IPS-NIHi11 (cell line): ENCODE measurements at regions not wholly inside any gene's neighbourhood (a gene's known extent, or its start where the extent isn't known, plus 50 kb on each side); places are given as distances from the start of the nearest gene placed in this dataset.
"Not testable (repeated sequence)": the region's sequence is repeated elsewhere in the genome, so short reads cannot be mapped to it uniquely, and the experiment has no call there.

Experiments
- DNase-seq: peaks from one replicate; pipeline ENCODE4 v3.0.0; 2012; ENCODE audit warnings: mixed read lengths, low spot score

GRCh38 chr6:103578115-103578514 lies 1281.6 kb downstream of the HACE1 start:
- no peak for DNase-seq

DNA sequence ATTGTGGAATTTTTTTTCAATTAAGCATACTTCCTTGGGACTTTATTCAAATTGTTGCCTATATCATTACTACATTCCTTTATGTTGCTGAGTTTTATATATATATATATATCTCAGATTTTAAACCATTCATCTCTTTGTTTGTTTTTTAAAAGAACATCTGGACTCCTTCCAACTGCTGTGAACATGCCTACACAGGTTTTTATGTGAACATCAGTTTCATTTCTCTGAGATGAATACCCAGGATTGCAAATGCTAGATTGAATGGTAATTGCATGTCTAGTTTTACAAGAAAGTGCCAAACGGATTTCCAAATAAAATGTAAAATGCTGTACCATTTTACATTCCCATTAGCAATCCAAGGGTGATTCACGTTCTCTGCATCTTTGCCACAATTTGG lies 1289.3 kb downstream of the HACE1 start:
- no peak for DNase-seq

- no peak for DNase-seq
These were observed 1304.8 kb downstream of the HACE1 start for GRCh38 chr6:103554911-103555310.

GRCh38 chr6:103538381-103538780 lies 1321.3 kb downstream of the HACE1 start:
- no peak for DNase-seq

DNA sequence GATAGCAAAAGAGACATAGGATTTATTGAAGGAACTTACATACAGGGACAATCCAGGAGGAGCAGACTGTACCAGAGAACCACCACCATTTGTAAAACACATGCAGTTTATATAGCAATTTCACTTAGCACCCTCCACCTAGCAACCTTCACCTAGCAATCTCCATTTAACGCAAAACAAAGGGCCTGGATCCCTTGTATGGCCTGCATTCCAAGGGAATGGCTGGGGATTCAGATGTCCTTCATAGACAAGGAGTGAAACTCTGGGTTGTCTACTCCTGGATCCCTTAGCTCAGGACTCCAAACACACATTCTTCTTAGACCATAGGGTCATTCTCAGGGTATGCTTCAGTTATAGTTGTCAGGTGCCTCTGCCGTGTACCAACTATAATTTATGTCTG lies 1324.9 kb downstream of the HACE1 start:
- no peak for DNase-seq

GRCh38 chr6:103534095-103534494 lies 1325.6 kb downstream of the HACE1 start:
- DNase-seq: peak; percentile 4

GRCh38 chr6:103522045-103522444 lies 1337.7 kb downstream of the HACE1 start:
- DNase-seq: no peak

DNA sequence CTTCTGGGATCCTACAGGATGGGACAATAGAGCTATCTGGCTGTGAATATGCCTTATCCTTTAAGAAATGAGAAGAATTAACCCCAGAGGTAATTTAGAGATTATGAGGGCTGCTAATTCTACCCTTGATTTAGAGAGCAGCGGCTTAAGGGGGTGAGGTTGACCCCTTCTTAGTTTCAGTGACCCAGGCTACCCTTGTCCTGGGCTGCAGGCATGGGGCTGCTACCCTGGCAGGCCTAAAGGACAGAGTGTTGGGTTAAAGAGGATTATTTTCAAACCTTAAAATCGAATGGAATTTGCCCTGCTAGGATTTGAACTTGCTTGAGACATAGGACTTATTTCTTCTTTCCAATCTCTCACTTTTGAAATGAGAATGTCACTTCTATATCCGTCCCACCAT lies 1343.4 kb downstream of the HACE1 start:
- DNase-seq: no peak

DNA sequence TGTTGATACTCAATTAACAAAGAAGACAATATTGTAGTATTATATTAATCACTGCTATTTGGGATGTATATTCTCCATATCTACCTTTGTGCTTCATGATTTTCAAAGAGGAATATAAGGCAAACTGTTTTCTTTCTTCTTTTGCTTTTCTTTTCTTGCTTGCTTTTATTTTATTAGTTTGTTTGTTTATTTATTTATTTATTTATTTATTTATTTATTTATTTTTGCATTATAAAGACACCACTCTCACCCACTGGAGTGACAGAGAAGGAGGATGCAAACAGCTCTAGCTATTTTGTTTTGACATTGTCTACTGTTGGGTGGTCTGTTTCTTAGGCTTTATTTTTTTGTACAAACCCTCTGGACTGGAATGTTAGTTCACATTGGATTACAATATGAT lies 1352.7 kb downstream of the HACE1 start:
- DNase-seq: no peak

GRCh38 chr6:103505155-103505518 lies 1354.6 kb downstream of the HACE1 start:
- DNase-seq: no peak

DNA sequence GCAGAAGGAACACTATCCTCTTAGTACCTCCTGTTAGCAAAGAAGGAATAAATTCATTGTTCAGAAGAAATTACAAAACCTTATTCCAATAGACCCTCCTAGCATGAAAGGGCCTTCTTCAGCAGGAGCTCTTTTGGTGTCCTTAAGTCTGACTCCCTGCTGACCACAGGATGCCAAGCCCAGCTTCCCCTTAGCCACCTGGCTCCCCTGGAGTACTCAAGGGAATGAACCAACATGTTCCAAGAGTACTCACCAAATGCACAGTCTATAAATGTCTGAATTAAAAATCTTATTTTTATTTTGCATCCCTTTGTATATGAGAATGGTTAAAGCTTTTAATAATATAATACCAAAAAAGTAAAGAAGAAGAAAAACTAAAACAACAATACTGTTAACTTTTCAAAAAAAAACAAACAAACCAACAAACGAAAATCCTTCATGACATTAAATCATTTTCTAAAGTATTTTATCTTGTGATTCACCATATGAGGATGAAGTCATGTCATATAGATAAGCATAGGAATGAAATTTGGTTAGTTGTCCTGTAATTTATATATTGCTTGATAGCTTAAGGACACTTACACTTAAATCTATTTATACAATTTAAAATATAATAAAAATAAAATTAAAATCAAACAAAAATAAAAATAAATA lies 1355.1 kb downstream of the HACE1 start:
- no peak for DNase-seq

- DNase-seq: not testable (repeated sequence)
These were observed 1363.1 kb downstream of the HACE1 start for GRCh38 chr6:103496588-103496987.

- no peak for DNase-seq
These were observed 1403.1 kb downstream of the HACE1 start for GRCh38 chr6:103456652-103457051.

DNA sequence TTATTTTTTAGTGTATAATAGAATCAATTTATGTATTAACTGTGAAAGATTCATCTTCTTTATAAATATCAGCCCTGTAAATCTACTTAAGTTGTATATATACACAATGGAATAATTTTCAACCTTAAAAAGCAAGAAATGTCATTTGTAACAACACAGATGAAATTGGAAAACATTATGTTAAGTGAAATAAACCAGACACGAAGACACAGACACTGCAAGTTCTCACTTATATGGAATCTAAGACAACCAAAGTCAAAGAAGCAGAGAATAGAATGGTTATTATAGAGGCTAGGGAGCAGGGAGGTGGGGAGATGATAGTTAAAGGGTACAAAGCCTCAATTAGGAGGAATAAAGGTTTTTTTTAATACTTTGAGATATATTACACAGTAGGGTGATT lies 1404.4 kb downstream of the HACE1 start:
- no peak for DNase-seq

GRCh38 chr6:103409475-103409874 lies 1450.2 kb downstream of the HACE1 start:
- DNase-seq: no peak

- DNase-seq: peak; percentile 8
These were observed 1454.4 kb downstream of the HACE1 start for GRCh38 chr6:103405321-103405720.

GRCh38 chr6:103404799-103405198 lies 1454.9 kb downstream of the HACE1 start:
- DNase-seq: no peak

DNA sequence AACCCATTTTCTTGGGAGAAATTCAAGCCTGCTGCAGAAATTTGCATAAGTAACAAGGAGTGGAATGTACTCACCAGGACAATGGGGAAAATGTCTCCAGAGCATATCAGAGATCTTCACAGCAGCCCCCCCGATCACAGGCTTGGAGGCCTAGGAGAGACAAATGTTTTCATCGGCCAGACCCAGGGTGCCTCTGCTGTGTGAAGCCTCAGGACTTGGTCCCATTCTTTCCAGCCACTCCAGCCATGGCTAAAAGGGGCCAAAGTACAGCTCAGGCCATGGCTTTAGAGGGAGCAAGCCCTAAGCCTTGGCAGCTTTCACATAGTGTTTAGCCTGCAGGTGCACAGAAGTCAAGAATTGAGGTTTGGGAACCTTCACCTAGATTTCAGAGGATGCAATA lies 1463.0 kb downstream of the HACE1 start:
- no peak for DNase-seq

DNA sequence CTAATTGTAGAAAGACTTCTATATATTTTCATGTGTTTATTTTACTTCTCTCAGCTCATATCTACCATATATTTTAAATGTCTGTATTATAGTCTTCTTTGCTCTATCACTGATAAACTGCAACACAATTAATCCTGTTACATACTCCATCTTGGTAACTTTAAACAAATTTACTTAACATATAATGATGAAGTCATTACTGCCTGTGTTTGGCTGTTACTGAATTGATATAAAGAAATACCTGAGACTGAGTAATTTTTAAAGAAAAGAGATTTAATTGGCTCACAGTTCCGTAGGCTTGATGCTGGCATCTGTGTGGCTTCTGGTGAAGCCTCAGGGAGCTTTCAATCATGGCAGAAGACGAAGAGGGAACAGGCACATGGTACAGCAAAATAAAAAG lies 1480.4 kb downstream of the HACE1 start:
- no peak for DNase-seq

DNA sequence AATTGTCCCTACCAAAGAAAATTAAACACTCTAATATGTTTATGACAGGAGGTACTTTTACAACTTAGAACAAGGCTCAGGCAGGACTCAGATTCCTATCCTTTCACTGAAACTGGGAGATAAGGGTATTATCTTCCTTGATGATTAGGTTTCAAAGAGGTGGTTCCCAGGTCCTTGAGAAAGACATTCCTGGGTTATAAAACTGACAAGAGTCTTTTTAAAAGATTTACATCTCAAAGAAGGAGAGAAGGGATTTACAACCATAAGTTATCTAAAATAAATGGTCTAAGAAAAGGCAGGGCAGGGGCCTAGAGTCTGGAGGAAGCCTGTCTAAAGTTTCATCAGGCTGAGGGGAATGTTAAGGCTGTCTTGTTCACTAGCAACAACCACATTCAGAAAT lies 1492.5 kb downstream of the HACE1 start:
- no peak for DNase-seq

DNA sequence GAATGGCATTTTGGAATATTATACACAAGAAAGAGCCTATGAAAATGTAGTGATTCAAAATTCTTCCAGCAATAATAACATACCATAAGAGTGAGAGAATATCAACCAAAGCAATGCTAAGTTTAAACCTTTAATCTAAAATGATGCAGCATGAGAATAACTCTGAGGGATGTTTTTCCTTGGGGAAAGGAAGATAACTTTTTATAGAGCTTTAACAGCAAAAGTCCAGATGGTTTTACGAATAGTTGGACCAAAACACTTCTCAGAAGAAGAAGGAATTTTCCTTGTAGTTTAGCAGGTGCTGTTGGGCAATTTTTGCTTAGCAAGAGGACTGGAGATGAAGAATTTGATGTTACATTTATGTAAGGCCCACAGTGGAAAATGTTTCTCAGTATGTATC lies 1503.2 kb downstream of the HACE1 start:
- no peak for DNase-seq

DNA sequence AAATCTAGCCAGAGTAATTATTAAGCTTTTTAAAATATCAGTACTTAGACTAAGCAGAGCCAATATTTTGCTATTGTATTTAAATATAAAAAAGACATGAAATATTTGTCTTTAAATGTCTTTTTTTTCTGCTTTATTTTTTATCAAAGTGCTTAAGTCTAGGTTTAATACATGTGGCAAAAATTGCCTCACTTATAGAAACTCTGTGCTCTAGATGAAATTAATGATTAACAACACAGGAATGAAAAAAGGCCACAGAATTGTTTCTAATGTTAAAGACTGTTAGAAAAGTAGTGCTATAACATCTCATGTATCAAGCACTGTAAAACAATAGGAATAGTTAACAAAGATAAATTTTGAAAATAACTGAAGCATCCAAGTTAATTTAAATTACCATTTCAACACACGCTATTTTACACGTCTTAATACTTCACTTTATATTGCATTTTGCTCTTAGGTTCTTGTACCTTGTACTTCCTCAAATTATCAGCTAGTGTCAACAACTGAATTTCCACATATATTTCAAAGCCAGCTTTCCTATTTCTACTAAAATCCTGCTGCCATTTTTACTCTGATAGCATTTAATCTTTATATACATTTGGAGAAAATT lies 1515.1 kb downstream of the HACE1 start:
- DNase-seq: no peak

GRCh38 chr6:103335412-103335811 lies 1524.3 kb downstream of the HACE1 start:
- DNase-seq: no peak
